ENCODE measurements at regions not wholly inside any gene's neighbourhood (a gene's known extent, or its start where the extent isn't known, plus 50 kb on each side); places are given as distances from the start of the nearest gene placed in this dataset.

DNA sequence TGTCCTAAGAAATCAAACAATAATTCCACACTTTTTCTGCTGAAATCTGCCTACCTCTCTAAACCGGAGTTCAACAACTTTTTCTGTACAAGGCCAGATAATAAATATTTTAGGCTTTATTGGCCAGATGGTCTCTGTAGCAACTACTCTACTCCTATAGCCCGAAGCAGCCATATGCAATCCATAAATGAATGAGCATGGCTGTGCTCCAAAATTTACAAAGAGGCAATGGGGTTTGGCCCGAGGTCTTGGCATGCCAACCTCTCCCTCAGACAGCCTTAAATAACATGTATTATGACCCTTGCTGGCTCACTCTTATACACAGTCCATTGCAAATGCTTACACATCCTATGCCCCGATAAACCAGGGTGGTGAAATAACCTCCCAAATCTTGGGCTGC, 98.6 kb upstream of the GPM6A start:
- TF ChIP-seq, protein P1, sequence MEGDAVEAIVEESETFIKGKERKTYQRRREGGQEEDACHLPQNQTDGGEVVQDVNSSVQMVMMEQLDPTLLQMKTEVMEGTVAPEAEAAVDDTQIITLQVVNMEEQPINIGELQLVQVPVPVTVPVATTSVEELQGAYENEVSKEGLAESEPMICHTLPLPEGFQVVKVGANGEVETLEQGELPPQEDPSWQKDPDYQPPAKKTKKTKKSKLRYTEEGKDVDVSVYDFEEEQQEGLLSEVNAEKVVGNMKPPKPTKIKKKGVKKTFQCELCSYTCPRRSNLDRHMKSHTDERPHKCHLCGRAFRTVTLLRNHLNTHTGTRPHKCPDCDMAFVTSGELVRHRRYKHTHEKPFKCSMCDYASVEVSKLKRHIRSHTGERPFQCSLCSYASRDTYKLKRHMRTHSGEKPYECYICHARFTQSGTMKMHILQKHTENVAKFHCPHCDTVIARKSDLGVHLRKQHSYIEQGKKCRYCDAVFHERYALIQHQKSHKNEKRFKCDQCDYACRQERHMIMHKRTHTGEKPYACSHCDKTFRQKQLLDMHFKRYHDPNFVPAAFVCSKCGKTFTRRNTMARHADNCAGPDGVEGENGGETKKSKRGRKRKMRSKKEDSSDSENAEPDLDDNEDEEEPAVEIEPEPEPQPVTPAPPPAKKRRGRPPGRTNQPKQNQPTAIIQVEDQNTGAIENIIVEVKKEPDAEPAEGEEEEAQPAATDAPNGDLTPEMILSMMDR (IDR thresholded peaks at IDR 0.05), result no peak
- TF ChIP-seq POLR2A (IDR thresholded peaks at IDR 0.05), result no peak
